ENCODE measurements at regions not wholly inside any gene's neighbourhood (a gene's known extent, or its start where the extent isn't known, plus 50 kb on each side); places are given as distances from the start of the nearest gene placed in this dataset.

DNA sequence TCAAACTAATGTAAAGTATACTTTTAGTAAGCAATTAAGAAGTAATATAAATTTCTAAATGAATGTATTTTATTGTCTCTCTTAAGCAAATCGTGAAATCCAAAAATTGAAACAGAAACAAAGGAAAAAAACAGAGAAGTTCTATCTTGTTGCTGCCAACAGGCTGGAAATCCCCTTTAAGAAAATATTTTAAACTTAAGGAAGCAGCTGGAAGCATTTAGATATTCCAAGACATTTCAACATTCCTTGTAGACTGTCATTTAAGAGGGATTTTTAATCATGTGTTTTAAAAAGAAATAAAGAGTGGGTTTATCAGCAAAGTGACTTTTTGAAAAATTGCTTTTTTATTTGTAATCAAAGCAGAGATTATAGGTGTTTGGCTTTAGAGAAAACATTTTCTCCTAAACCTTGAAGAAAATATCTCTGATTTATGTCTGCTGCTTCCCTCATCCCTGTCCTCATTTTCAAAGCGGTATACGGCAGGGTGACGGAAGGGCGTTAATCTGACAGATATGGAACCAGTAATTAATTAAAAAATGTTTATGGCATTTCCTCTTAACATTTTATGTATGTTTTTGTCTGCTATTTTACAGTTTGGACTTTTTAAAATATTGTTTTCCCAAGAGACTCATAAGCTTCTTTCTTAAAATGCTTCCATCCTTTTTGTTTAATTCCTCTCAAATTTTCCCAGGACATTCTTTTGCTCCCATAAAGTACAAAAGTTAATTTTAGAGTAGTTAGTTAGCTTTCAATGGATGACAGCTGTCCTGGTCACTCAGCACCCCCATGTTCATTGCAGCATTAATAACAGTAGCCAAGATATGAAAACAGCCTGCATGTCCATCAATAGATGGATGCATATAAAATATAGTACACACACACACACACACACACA is 245.6 kb downstream of the LURAP1L start:
- TF ChIP-seq, protein P1, sequence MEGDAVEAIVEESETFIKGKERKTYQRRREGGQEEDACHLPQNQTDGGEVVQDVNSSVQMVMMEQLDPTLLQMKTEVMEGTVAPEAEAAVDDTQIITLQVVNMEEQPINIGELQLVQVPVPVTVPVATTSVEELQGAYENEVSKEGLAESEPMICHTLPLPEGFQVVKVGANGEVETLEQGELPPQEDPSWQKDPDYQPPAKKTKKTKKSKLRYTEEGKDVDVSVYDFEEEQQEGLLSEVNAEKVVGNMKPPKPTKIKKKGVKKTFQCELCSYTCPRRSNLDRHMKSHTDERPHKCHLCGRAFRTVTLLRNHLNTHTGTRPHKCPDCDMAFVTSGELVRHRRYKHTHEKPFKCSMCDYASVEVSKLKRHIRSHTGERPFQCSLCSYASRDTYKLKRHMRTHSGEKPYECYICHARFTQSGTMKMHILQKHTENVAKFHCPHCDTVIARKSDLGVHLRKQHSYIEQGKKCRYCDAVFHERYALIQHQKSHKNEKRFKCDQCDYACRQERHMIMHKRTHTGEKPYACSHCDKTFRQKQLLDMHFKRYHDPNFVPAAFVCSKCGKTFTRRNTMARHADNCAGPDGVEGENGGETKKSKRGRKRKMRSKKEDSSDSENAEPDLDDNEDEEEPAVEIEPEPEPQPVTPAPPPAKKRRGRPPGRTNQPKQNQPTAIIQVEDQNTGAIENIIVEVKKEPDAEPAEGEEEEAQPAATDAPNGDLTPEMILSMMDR (IDR thresholded peaks at IDR 0.05; ENCODE audit: low read depth, low read length) = no peak
- no peak overlapping the region for H3K4me3 ChIP-seq (ENCODE audit: low read depth, low read length)

DNA sequence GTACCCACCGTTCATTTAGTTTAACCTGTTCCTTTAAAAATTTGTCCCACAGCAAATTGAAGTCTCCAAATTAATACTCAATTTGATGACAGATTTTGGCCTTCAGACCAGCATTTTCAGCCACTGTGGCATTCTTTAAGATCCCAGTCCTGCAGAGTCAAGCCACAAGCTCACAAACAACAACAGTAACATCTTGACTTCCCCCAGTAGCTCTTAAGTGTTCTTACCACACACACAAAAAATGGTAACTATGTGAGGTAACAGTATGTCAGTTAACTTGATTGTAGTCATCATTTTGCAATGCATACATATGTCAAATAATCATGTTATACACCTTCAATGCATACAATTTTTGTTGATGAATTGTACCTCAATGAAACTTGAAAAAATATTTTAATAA is 247.9 kb downstream of the LURAP1L start:
- TF ChIP-seq, protein P1 (IDR thresholded peaks at IDR 0.05; ENCODE audit: low read depth, low read length) = no peak
- no peak overlapping the region for H3K4me3 ChIP-seq (ENCODE audit: low read depth, low read length)

DNA sequence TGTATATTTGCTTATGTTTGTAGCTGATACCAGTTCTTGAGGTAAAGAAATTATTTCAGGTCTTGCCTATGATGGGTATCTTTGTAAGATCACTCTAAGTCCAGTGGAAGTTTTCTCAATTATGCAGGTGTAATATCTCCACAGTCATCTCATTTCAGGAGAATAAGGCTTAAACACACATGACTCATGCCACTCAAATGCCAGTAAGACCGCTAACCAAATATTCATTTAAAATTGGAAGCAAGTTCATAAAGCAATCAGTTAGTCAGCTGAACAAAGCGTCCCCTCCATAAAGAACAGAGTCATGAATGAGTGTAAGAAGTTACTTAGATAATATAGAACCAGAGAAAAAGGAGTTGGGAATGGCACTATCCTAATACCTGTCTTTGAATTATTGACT is 248.7 kb downstream of the LURAP1L start:
- TF ChIP-seq, protein P1 (IDR thresholded peaks at IDR 0.05; ENCODE audit: low read depth, low read length) = no peak
- no peak overlapping the region for H3K4me3 ChIP-seq (ENCODE audit: low read depth, low read length)

DNA sequence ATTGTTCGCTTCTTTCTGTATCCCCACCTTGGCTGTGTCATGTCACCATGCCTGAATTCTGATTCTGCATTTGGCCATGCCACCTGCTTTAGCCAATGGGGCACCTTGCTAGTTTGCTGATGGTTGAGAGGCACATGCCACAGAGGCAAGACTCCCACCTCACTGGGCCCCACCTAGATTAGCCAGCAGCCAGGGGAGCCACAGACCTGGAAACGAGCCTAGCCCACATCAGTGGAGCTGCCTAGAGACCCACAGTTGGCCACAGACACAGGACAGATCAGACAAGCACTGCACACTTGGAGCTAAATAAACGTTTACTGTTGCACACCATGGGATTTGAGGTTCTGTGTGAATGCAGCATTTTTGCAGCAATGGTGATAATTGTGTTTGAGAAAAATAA is 252.1 kb downstream of the LURAP1L start:
- TF ChIP-seq, protein P1 (IDR thresholded peaks at IDR 0.05; ENCODE audit: low read depth, low read length) = no peak
- H3K4me3 ChIP-seq (ENCODE audit: low read depth, low read length) = no peak overlapping the region

DNA sequence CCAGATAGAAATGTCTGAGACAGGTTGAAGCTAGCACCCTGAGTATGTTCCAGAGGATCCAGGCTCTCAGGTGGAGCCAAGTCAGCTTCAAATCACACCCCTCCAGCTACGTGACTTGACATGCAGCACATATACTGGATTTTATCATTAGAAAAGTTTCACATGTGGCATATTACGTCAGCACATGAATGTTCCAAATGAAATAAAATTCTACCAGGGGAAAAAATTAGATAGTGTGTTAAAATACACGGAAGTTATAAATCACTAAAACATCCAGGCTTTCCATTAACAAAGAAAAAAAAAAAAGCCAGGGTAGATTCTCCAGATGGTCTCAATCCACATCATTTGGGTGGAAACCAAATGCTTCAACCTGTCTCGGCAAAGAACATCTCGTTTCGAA is 251.6 kb downstream of the MPDZ start:
- TF ChIP-seq, protein P1 (IDR thresholded peaks at IDR 0.05; ENCODE audit: low read depth, low read length) = no peak
- no peak overlapping the region for H3K4me3 ChIP-seq (ENCODE audit: low read depth, low read length)

DNA sequence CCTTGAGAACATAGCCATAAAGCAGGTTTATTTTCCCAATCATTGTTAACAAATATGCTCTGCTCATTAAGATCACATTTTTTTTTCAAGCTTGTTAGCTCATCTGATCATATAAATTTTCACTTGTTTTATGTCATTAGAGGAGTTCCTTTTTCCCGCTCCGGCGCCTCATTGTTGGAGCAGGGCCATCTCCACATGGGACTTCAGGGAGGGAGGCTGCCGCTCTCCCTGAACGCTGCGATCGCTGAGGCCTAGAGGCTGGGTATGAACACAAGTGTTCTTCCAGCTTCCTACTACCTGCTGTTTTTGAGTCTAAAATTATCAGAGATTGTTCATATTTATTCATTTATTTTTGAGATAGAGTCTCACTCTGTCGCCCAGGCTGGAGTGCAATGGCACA is 246.9 kb downstream of the MPDZ start:
- TF ChIP-seq, protein P1 (IDR thresholded peaks at IDR 0.05; ENCODE audit: low read depth, low read length) = no peak
- no peak overlapping the region for H3K4me3 ChIP-seq (ENCODE audit: low read depth, low read length)

DNA sequence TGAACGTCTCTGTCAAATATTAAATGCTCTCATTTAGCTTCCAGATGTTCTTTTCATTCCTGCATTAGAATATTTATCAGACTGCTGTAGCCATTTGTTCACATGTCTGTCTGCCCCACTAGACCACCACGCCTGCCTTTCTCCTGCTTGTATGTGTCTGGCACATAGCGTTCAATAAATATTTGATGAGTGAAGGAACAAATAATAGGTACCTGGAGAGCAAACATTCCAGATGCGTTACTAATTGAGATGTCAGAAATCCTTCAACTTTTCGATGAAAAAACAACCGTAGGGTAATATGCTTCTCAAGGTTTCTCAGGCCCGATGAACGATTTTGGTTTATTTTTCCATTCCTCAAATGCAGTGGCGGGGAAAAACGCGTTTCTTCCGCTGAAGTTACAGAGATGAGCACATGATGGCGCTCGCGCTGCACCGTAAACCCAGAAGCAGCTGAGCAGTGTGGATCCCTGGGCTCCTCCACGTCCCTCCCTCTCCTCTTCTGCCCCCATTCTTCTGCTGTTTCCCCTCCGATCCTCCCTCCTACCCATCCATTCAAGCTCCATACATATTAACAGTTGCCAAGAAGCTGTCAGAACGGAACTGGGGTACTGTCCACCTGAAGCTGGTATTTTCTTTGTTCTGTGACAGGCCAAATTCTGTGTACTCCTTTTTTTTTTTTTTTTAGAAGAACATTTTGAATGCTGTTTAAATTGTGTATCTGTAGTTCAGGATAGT is 245.4 kb downstream of the MPDZ start:
- TF ChIP-seq, protein P1 (IDR thresholded peaks at IDR 0.05; ENCODE audit: low read depth, low read length) = peak; percentile 74
- peak overlapping the region; percentile 8; the same call in 1 of the 2 replicates for H3K4me3 ChIP-seq (ENCODE audit: low read depth, low read length)
